ENCODE measurements at regions not wholly inside any gene's neighbourhood (a gene's known extent, or its start where the extent isn't known, plus 50 kb on each side); places are given as distances from the start of the nearest gene placed in this dataset.

- no peak for DNase-seq (ENCODE audit: low read depth)
- H3K4me3 ChIP-seq (ENCODE audit: low read depth, low read length): no peak overlapping the region
- no peak for TF ChIP-seq CTCF (conservative IDR thresholded peaks at IDR 0.05; ENCODE audit: low read depth, low read length)
These were observed 706.5 kb downstream of the KCTD8 start for GRCh38 chr4:43742083-43742482.

- no peak for DNase-seq (ENCODE audit: low read depth)
- no peak overlapping the region for H3K4me3 ChIP-seq (ENCODE audit: low read depth, low read length)
- no peak for TF ChIP-seq CTCF (conservative IDR thresholded peaks at IDR 0.05; ENCODE audit: low read depth, low read length)
These were observed 694.0 kb downstream of the KCTD8 start for GRCh38 chr4:43754566-43754965.

GRCh38 chr4:43757147-43757546 is 691.5 kb downstream of the KCTD8 start:
- peak; percentile 9 for DNase-seq (ENCODE audit: low read depth)
- H3K4me3 ChIP-seq (ENCODE audit: low read depth, low read length): no peak overlapping the region
- no peak for TF ChIP-seq CTCF (conservative IDR thresholded peaks at IDR 0.05; ENCODE audit: low read depth, low read length)

- no peak for DNase-seq (ENCODE audit: low read depth)
- TF ChIP-seq CTCF (conservative IDR thresholded peaks at IDR 0.05; ENCODE audit: low read depth, low read length): no peak
- H3K4me3 ChIP-seq (ENCODE audit: low read depth, low read length): no peak overlapping the region
These were observed 689.8 kb downstream of the KCTD8 start for GRCh38 chr4:43758836-43759235.

GRCh38 chr4:43763029-43763610 is 685.5 kb downstream of the KCTD8 start:
- no peak overlapping the region for H3K4me3 ChIP-seq (ENCODE audit: low read depth, low read length)
- no peak for TF ChIP-seq CTCF (conservative IDR thresholded peaks at IDR 0.05; ENCODE audit: low read depth, low read length)
- peak; percentile 4 for DNase-seq (ENCODE audit: low read depth)

- H3K4me3 ChIP-seq (ENCODE audit: low read depth, low read length): no peak overlapping the region
- no peak for TF ChIP-seq CTCF (conservative IDR thresholded peaks at IDR 0.05; ENCODE audit: low read depth, low read length)
- no peak for DNase-seq (ENCODE audit: low read depth)
These were observed 683.1 kb downstream of the KCTD8 start for GRCh38 chr4:43765514-43765913.

GRCh38 chr4:43766648-43767047 is 682.0 kb downstream of the KCTD8 start:
- DNase-seq (ENCODE audit: low read depth): no peak
- no peak for TF ChIP-seq CTCF (conservative IDR thresholded peaks at IDR 0.05; ENCODE audit: low read depth, low read length)
- H3K4me3 ChIP-seq (ENCODE audit: low read depth, low read length): no peak overlapping the region

Data from epithelial cell of proximal tubule (primary cell).